EH (cell line): ENCODE measurements at regions not wholly inside any gene's neighbourhood (a gene's known extent, or its start where the extent isn't known, plus 50 kb on each side); places are given as distances from the start of the nearest gene placed in this dataset.

Experiments used
- DNase-seq: peaks from one replicate; pipeline ENCODE4 v3.0.0-alpha.2; 2015; ENCODE audit warnings: low read depth

GRCh38 chr2:16152071-16152927 is 211.9 kb downstream of the MYCN start:
- no peak for DNase-seq

- DNase-seq, result no peak
These were observed 211.3 kb downstream of the MYCN start for GRCh38 chr2:16151651-16152050.

GRCh38 chr2:16151281-16151570 is 210.9 kb downstream of the MYCN start:
- DNase-seq, result no peak

GRCh38 chr2:16150456-16151280 is 210.3 kb downstream of the MYCN start:
- DNase-seq, result no peak

GRCh38 chr2:16149349-16150243 is 209.2 kb downstream of the MYCN start:
- no peak for DNase-seq

- no peak for DNase-seq
These were observed 208.4 kb downstream of the MYCN start for GRCh38 chr2:16148632-16149348.

GRCh38 chr2:16142383-16143361 is 202.3 kb downstream of the MYCN start:
- DNase-seq, result no peak

GRCh38 chr2:16141641-16141921 is 201.2 kb downstream of the MYCN start:
- no peak for DNase-seq

GRCh38 chr2:16140771-16141640 is 200.7 kb downstream of the MYCN start:
- no peak for DNase-seq

- no peak for DNase-seq
These were observed 199.6 kb downstream of the MYCN start for GRCh38 chr2:16139663-16140615.

GRCh38 chr2:16138811-16139662 is 198.7 kb downstream of the MYCN start:
- no peak for DNase-seq

GRCh38 chr2:16137080-16137755 is 196.9 kb downstream of the MYCN start:
- no peak for DNase-seq

GRCh38 chr2:16136461-16137035 is 196.2 kb downstream of the MYCN start:
- no peak for DNase-seq

- no peak for DNase-seq
These were observed 195.6 kb downstream of the MYCN start for GRCh38 chr2:16135913-16136310.

- DNase-seq, result no peak
These were observed 195.0 kb downstream of the MYCN start for GRCh38 chr2:16135196-16135912.
